Subcutaneous abdominal adipose tissue (tissue), 5 donors: ENCODE measurements at regions not wholly inside any gene's neighbourhood (a gene's known extent, or its start where the extent isn't known, plus 50 kb on each side); places are given as distances from the start of the nearest gene placed in this dataset.

ENCODE experiments used
- H3K27ac ChIP-seq: one replicate; pipeline ENCODE4 v1.7.0; 2013; ENCODE audit warnings: low read depth, mild to moderate bottlenecking, inconsistent platforms, low read length, moderate library complexity
- H3K27me3 ChIP-seq, 5 donors: one replicate each; pipeline ENCODE4 v1.7.0; 2013; ENCODE audit warnings: low read length in 5 of 5, inconsistent platforms in 1 of 5; ENCODE audit not compliant: control insufficient read depth in 5 of 5, insufficient read depth in 4 of 5
- H3K36me3 ChIP-seq, 5 donors: one replicate each; pipeline ENCODE4 v1.7.0; 2013; ENCODE audit warnings: low read length in 5 of 5; ENCODE audit not compliant: control insufficient read depth in 5 of 5, insufficient read depth in 5 of 5
- H3K4me1 ChIP-seq, 5 donors: one replicate each; pipeline ENCODE4 v1.7.0; 2013; ENCODE audit warnings: low read length in 5 of 5, mild to moderate bottlenecking in 3 of 5, moderate library complexity in 1 of 5; ENCODE audit not compliant: control insufficient read depth in 5 of 5, insufficient read depth in 5 of 5
- H3K4me3 ChIP-seq, 5 donors: one replicate each; pipeline ENCODE4 v1.7.0; 2013; ENCODE audit warnings: low read length in 5 of 5, low read depth in 1 of 5
- H3K9ac ChIP-seq, 5 donors: one replicate each; pipeline ENCODE4 v1.7.0; 2013; ENCODE audit warnings: low read length in 5 of 5, mild to moderate bottlenecking in 4 of 5, moderate library complexity in 3 of 5
- H3K9me3 ChIP-seq, 5 donors: one replicate each; pipeline ENCODE4 v1.7.0; 2013; ENCODE audit warnings: low read length in 5 of 5; ENCODE audit not compliant: control insufficient read depth in 5 of 5
- donor health status: healthy.
- donor health status: healthy.
- donor health status: healthy.
- donor health status: healthy.
- donor health status: healthy.

DNA sequence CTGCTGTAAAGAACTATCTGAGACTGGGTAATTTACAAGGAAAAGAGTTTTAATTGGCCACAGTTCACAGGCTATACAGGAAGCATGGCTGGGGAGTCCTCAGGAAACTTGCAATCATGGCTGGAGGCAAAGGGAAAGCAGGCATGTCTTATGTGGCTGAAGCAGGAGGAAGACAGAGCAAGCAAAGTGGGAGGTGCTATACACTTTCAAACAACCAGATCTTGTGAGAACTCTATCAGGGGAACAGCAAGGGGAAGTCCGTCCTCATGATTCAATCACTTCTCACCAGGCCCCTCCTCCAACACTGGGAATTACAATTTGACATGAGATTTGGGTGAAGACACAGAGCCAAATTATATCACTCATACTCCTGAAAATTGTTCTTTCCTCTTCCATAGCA, 109.5 kb upstream of the PKP2 start:
- no peak overlapping the region for H3K9ac ChIP-seq
- no peak overlapping the region for H3K27ac ChIP-seq
- no peak overlapping the region for H3K4me3 ChIP-seq
- H3K36me3 ChIP-seq: no peaks in the 10 kb centered on the region
- H3K4me1 ChIP-seq: no peaks in the 10 kb centered on the region
- H3K9me3 ChIP-seq: peaks cover 0 to 10% (median 0%) of the 10 kb centered on the region in 5 donors
- H3K27me3 ChIP-seq: no peaks in the 10 kb centered on the region

DNA sequence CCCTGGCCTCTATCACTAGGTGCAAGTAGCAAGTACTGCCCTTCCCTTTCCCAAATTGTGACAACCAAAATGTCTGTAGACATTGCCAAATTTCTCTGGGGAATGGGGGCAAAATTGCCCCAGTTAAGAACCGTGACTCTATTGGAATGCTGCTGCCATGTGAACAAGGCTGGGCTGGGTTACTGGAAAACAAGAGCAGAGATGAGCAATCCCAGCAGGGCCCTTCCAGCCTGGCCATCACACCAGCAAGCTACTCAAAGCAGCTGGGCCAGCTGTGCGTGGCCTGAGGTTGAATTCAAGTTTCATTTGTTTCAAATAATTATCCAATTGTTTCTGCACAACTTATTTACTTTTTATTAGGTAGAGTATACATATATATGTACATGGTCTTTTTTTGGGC, 103.4 kb upstream of the PKP2 start:
- peaks cover 0 to 10% (median 0%) of the 10 kb centered on the region in 5 donors for H3K9me3 ChIP-seq
- H3K4me1 ChIP-seq: no peaks in the 10 kb centered on the region
- H3K4me3 ChIP-seq: no peak overlapping the region
- H3K27me3 ChIP-seq: peaks cover 0 to 3% (median 0%) of the 10 kb centered on the region in 5 donors
- H3K27ac ChIP-seq: no peak overlapping the region
- no peaks in the 10 kb centered on the region for H3K36me3 ChIP-seq
- H3K9ac ChIP-seq: no peak overlapping the region

DNA sequence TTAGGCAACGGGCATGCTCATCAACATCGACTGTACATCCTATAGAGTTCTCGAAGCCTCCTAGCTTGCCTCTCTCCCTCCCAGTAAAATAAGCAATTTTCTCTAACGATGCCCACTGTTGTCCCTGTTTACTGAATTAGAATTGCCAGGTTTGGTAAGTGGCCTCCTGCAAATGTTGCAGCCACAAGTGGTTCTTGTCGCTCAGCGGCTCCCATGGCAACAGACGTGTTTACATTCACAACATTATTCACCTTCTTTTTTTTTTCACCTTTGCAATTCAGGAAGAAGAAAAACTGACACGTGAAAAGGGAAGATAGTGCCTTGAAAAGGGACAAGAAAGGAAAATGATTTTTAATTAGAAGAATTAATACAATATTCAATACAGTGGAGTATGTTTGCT, 100.9 kb upstream of the PKP2 start:
- H3K4me3 ChIP-seq: no peak overlapping the region
- H3K4me1 ChIP-seq: no peaks in the 10 kb centered on the region
- H3K36me3 ChIP-seq: no peaks in the 10 kb centered on the region
- no peak overlapping the region for H3K27ac ChIP-seq
- H3K9me3 ChIP-seq: no peaks in the 10 kb centered on the region
- no peak overlapping the region for H3K9ac ChIP-seq
- H3K27me3 ChIP-seq: peaks cover 0 to 5% (median 2%) of the 10 kb centered on the region in 5 donors

DNA sequence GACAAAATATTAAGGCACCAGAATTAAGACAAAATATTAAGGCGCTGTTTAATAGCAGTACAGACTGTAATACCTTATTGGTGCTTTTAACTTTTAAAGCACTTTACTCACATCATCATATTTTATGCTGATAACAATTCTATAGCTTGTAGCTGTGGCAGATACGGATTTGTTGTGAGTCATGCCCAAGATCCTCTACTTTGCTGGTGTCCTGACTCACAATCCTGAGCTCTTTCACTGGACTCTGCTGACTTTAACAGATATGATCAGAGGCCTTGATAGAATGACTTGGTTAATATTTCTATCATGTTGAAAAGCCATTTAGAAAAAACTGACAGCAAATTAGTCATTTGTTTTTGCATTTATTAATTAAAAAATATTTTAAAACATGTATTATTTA, 99.0 kb upstream of the PKP2 start:
- Histone ChIP-seq H3K9me3 (peaks cover 0 to 3% (median 0%) of the 10 kb centered on the region in 5 donors), H3K27ac (no peak overlapping the region), H3K4me3 (no peak overlapping the region), H3K27me3 (peaks cover 0 to 5% (median 2%) of the 10 kb centered on the region in 5 donors), H3K36me3 (no peaks in the 10 kb centered on the region), H3K9ac (no peak overlapping the region), H3K4me1 (no peaks in the 10 kb centered on the region)

DNA sequence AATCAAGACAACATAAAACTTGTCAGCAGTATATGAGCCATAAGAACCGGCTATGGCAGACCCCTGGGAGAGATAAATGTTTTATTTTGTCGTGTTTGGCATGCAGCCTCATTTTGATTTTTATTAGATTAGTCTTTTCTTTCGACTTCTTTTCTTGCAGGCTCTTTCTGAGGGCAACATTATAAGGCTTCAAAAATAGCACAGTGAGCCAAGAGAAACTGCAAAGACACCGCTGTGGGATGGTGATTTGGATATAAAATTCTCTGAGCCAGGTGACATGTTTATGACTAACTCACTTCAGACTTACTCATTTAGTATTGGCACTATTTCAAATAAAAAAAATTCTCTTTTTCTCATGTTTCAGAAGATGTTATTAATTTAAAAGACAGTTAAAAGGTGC, 96.8 kb upstream of the PKP2 start:
- Histone ChIP-seq H3K27ac (no peak overlapping the region), H3K36me3 (no peaks in the 10 kb centered on the region), H3K4me3 (no peak overlapping the region), H3K4me1 (no peaks in the 10 kb centered on the region), H3K27me3 (peaks cover 0 to 5% (median 2%) of the 10 kb centered on the region in 5 donors), H3K9ac (no peak overlapping the region), H3K9me3 (peaks cover 0 to 3% (median 0%) of the 10 kb centered on the region in 5 donors)

DNA sequence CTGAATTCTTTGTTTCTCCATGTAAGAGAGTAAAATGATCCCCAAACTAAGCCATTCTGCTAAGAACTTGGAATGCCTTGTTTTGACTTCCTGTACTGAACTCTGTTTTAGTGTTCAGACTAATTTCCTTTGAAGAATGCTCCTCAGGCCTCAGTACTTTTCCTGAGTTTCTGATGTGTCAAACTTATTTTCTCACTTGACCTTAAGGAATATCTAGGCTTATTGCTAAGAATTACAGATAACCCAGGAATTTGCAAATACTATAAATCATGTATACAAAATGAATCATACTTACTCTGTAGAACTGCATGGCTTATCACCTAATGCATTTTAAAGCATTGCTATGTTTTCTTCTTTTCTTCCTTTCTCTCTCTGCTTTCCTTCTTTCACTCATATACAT, 93.1 kb upstream of the PKP2 start:
- H3K27me3 ChIP-seq: peaks cover 0 to 5% (median 0%) of the 10 kb centered on the region in 5 donors
- peaks cover 0 to 3% (median 0%) of the 10 kb centered on the region in 5 donors for H3K9me3 ChIP-seq
- H3K9ac ChIP-seq: no peak overlapping the region
- H3K27ac ChIP-seq: no peak overlapping the region
- no peak overlapping the region for H3K4me3 ChIP-seq
- H3K4me1 ChIP-seq: no peaks in the 10 kb centered on the region
- H3K36me3 ChIP-seq: no peaks in the 10 kb centered on the region

DNA sequence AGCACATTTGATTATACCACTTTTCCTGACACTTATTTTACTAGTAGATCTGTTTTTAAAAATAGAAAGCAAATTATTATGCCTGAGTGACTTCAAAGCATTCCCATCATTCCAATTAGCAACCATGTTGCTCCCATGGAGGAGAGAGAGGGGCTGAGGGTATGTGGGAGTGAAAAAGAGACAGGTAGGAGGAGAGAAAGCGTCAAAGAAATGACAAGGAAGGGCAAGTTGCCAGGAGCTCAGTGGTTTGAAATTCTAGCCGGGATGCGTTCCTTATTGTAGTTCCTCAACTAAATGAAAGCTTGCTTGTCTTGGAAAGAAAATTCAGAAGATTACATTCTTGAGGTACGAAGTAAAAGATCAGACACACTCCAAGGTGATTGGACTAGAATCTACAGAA, 92.4 kb upstream of the PKP2 start:
- H3K9ac ChIP-seq: no peak overlapping the region
- no peak overlapping the region for H3K4me3 ChIP-seq
- H3K36me3 ChIP-seq: no peaks in the 10 kb centered on the region
- H3K27ac ChIP-seq: no peak overlapping the region
- H3K9me3 ChIP-seq: peaks cover 0 to 3% (median 0%) of the 10 kb centered on the region in 5 donors
- H3K27me3 ChIP-seq: peaks cover 0 to 4% (median 0%) of the 10 kb centered on the region in 5 donors
- H3K4me1 ChIP-seq: no peaks in the 10 kb centered on the region

DNA sequence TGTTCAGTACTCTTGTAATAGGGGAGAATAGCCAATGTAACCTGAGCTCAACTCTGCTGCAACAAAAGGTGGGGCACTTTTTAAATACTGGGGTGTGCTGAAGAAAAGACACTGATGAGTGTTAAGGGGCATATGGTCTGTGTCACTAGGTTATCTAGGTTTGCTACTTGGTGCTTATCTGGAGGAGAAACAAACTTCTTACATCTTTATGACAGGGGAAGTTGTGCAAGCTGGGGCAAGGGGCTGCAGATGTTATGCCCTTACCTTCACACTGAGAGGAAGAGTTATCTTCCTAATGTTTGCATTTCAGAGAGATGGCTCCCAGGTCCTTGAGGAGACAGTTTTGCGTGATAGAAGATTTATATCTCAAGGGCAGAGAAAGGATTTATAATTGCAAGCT, 90.9 kb upstream of the PKP2 start:
- Histone ChIP-seq H3K36me3 (no peaks in the 10 kb centered on the region), H3K4me3 (no peak overlapping the region), H3K27me3 (peaks cover 0 to 6% (median 0%) of the 10 kb centered on the region in 5 donors), H3K4me1 (no peaks in the 10 kb centered on the region), H3K27ac (no peak overlapping the region), H3K9ac (no peak overlapping the region), H3K9me3 (peaks cover 0 to 3% (median 0%) of the 10 kb centered on the region in 5 donors)

DNA sequence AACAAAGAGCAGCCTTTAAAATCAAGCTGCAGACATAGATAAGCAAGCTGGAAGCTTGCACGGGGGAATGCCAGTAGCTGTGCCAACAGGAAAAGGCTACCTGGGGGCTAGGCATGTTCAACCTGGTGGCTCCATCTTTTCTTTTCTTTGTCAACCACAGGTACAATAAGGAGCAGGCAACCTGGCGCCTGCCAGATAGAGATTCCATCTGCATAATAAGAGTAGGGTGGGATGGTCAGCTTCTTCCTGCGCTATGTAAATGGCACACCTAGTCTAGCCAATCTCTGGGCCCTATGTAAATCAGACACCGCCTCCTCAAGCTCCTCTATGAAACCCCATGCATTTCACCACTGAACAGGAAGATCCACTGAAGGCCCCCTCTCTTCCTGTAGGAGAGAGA, 87.4 kb upstream of the PKP2 start:
- Histone ChIP-seq H3K9me3 (no peaks in the 10 kb centered on the region), H3K27me3 (peaks cover 0 to 6% (median 0%) of the 10 kb centered on the region in 5 donors), H3K36me3 (no peaks in the 10 kb centered on the region), H3K4me3 (no peak overlapping the region), H3K4me1 (no peaks in the 10 kb centered on the region), H3K27ac (no peak overlapping the region), H3K9ac (no peak overlapping the region)

DNA sequence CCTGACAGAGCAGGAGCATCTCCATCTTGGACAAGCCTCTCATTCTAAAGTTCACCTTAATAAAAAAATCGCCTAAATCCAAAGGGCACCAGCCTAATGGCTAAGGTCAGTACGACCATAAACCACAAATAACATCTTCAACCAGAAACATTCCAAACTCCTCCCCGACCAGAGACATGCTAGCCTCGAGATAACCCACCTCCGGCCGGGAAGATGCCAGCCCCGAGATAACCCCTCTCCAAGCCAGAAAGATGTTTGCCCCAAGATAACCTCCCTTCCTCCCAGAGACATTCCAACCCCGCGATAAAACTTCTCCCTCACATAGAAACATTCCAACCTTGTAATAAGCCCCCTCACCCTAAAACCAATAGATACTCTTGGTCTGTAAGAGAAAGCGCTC, 86.8 kb upstream of the PKP2 start:
- no peak overlapping the region for H3K4me3 ChIP-seq
- H3K9me3 ChIP-seq: no peaks in the 10 kb centered on the region
- no peak overlapping the region for H3K27ac ChIP-seq
- no peak overlapping the region for H3K9ac ChIP-seq
- H3K4me1 ChIP-seq: no peaks in the 10 kb centered on the region
- peaks cover 0 to 6% (median 0%) of the 10 kb centered on the region in 5 donors for H3K27me3 ChIP-seq
- H3K36me3 ChIP-seq: no peaks in the 10 kb centered on the region

DNA sequence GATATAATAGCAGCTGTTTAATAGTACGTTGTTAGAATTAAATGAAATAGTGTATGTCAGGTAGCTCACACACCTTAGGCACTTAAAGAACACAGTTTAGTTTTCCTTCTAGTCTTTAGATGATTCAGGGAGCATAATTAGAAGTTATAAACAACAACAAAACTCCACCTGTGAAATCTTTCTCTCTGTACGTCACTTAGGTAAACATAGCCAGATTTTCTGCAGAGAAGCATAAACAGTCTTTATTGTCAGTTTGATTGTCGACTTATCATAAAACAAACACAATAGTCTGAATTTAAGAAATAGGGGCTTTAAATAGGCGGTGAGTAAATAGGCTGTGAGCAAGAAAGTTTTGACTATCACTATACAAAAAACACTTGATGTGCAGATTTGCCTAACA, 84.6 kb upstream of the PKP2 start:
- Histone ChIP-seq H3K4me3 (no peak overlapping the region), H3K4me1 (no peaks in the 10 kb centered on the region), H3K9me3 (no peaks in the 10 kb centered on the region), H3K27me3 (peaks cover 0 to 6% (median 0%) of the 10 kb centered on the region in 5 donors), H3K36me3 (no peaks in the 10 kb centered on the region), H3K27ac (no peak overlapping the region), H3K9ac (no peak overlapping the region)
